HG03575 (cell line): ENCODE measurements at regions not wholly inside any gene's neighbourhood (a gene's known extent, or its start where the extent isn't known, plus 50 kb on each side); places are given as distances from the start of the nearest gene placed in this dataset.
"Not testable (repeated sequence)": the region's sequence is repeated elsewhere in the genome, so short reads cannot be mapped to it uniquely, and the experiment has no call there.

Source experiments
- ATAC-seq: cut with Tn5 transposase; IDR thresholded peaks from one replicate; pipeline ENCODE4 v1.9.1; 2021; ENCODE audit not compliant: unreplicated experiment, insufficient number of reproducible peaks, low FRiP score; ENCODE audit errors: extremely low read depth

DNA sequence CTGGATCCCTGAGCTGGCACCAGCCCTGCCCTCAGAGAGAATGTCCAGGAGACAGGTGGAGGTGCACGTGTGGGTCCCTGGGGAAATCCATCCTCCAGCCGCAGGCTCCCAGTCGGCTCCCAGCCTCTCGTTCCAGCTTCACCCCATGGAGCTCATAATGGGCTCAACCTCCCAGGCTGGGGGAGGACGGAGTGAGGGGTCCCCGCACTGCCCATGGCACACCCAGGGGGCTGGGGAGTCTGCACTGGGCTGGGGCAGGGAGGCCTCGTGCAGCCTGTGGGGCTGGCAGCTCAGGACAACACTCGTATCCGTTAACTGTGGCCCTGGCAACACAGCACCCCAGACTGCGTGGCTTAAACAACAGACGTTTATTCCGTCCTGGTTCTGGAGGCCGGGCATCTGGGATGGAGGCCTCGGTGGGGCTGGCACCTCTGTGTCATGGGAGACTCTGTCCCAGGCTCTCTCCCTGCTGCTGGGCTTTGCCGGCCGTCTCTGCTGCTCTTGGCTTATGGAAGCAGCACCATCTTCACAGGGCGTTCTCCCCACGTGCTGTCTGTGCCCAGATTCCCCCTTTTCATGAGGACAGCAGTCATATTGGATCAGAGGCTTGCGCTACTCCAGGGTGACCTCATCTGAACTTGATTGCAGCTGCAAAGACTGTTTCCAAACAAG lies 223.6 kb downstream of the TMEM121 start:
- not testable (repeated sequence) for ATAC-seq

DNA sequence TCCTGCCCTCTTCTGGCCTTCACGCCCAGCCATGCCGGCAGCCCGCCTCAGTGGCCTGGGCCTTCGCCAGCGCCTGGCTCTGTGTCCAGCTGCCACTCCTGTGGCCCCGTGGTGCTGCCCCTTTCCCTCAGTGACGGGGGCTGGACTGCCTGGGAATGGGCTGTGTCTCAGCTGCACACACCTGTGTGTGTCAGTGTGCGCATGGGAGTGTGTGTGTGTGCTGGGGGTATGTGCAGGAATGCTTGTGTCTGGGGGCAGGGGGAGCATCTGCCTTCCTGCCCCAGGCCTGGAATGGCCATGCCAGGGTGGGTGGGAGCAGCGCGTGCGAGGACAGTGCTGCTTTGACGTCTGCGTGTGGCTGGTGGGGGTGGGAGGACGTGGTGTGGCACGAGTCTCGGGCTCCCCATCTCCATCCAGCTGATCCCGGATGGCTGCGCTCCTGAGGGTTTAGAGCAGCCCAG lies 224.9 kb downstream of the TMEM121 start:
- ATAC-seq: not testable (repeated sequence)

DNA sequence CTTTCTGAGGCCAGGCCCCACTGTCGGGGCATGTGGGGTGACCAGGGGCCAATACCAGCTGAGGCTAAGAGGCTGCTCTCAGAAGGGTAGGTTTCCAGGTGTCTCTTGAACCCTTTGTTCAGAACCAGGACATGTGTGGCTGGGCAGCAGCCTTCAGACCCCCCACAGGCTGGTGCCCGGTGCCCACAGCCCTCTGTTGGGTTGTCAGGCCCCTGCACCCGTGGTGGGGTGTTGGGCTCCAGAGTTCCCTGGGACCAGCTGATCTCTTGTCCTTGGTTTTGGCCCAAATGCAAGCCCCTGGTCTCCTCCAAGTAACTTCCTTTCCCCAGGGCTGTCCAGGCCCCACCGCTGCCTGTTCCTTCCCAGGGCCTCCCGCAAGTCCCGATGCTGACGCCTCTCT lies 226.0 kb downstream of the TMEM121 start:
- ATAC-seq: not testable (repeated sequence)

DNA sequence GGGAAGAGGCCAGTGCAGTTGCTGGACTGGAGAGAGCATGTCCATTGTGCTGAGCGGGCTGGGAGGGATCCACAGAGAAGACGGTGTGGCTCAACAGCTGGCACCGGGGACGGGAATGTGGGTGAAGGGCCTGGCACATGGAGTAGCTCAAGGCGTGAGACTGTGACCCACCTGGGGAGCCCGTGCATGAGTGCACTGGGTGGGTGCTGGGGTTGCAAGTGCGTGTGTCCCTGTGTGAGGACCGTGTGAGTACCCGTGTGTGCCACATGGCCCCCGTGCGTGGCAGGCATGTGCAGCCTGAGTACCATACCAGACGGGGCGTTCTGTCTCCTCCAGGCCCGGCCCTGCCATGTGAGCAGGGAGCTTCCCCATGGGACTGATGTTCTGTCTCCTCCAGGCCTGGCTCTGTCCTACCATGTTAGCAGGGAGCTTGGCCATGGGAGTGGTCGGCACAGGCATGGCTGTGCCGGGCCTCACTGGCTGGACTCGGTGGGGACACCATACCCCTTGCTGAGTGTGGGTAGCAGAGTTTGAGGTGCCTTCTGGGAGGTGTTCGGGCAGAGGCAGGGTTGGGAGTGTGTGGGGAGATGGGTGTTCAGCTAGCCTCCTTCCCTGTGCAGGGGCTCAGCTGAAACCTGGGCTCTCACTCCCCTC lies 234.4 kb downstream of the TMEM121 start:
- ATAC-seq: no peak

DNA sequence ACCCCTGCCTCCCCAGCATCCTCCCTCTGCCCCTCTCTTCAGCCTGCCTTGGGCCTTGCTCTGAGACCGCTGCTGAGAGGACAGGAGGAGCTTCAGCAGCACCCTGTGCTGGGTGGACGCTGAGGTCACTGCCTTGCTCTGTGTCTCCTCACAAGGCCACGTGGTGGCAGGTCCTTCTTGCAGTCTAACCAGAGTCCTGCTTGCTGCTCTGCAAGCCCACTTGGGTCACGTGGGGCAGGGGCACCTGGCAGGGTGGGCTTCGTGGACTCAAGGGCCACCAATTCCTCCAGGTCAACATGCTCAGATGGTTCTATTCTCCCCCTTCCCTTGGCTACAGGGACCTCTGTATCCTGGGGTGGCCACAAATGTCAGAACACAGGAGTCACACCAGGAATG lies 235.0 kb downstream of the TMEM121 start:
- ATAC-seq: not testable (repeated sequence)

DNA sequence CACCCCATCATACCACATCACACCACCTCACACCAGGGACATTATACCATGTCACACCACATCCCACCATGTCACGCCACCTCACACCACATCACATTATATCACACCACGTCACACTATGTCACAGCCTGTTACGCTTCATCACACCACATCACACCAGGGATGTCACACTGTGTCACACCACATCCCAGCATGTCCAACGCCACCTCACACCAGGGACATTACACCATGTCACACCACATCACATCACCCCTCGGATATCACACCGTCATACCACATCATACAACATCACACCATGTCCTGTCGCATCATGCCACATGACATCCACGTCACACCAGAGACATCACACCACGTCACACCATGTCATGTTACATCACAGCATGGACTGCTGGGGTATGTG lies 235.5 kb downstream of the TMEM121 start:
- no peak for ATAC-seq

DNA sequence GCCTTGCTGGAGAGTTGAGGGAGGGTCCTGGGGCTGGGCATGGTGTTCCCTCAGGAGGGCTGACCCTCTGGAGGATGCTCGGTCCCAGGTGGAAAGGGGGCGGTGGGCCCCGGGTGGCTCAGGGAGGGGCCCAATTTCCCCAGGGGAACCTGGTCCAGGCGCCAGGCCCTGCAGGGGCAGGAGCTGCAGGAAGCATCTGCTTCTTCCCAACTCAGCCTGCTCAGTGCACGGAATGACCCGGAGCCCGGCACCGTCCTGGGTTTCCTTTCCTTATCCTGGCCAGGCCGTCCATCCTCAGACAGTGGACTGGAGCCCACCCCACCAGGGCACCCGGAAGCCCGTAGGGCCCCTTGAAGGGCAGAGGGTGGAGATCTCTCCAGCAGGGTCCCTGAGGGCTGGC lies 235.9 kb downstream of the TMEM121 start:
- ATAC-seq: not testable (repeated sequence)

DNA sequence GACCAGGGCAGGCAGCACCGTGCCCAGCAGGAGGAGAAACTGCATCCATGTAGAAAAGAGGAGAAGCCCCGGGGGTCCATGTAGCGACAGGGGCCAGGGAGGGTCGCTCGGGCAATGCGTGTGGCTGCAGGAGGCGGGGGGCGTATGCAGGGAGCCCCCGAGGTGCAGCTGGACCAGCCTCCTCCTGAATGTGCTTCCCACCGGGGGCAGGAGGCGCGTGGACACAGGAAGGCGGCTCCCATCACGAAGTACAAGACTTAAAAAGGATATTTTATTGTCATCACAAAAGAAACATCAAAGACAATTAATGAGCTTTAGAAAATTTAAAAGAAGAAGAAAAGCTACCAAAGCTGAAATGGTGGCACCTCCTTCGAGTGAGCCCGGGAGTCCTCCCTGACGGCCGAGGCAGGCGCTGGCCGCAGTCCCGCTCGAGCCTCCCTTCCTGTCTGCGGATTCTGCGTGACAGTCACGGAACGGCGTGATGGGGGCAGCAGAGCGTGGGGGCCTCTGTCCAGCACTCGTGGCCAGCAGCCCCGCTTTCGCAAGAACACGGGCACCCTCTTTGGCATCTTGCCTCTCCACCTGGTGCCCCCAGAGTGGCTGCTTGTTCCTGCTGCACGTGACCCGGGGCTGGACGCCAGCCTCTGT lies 238.0 kb downstream of the TMEM121 start:
- not testable (repeated sequence) for ATAC-seq

DNA sequence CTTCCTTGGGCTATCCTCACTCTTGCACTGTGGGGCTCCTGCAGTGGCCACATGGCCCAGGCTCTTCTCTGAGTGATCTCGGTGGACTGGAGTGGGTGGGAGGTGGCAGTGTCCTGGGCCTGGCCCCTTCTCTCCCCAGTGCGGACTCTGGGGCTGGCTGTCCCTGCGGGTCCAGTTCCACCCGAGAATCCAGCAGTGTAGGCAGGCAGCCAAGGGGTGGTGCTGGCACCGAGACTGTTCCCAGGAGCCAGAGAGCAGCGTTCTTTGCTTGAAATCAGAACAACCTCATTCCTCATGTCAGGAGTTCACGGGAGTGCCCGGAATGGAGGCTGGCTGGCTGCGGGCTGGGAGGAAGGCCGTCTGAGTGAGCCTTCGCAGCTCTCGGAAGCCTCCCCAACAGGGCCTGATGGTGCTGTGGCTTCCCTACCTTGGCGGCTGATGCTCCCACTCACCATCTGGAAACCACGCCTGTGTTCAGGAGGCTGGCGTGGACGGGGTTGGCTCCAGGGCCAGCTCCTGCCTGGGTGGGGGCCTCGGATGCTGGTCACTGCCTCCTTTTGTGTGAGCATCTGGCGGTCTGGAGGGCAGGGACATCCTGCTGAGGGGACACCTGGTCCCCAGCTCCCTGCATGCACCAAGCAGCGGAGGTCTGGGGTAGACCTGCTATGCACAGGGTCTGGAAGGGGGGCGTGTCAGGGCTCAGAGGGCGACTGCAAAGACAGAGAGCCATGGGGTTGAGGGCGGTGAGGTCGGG lies 238.9 kb downstream of the TMEM121 start:
- not testable (repeated sequence) for ATAC-seq

DNA sequence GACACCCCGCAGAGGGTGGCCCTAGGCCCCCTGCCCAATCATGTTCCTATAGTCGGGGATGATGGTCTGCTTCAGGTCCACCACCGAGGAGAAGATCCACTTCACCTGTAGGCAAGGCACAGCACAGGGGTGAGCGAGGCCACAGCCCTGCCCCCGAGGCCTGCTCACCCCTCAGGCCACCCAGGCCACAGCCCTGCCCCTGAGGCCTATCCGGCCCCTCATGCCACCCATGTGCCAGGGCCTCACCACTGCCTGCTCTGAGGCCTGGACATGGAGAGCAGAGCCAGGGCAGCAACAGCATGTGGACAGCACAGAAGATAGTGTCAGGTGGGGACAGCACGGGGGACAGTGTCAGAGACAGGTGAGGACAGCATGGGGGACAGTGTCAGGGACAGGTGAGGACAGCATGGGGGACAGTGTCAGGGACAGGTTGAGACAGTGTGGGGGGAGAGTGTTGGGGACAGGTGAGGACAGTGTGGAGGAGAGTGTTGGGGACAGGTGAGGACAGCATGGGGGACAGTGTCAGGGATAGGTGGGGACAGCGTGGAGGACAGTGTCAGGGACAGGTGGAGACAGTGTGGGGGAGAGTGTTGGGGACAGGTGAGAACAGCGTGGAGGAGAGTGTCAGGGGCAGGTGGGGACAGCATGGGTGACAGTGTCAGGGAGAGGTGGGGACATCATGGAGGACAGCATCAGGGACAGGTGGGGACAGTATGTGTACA lies 239.7 kb downstream of the TMEM121 start:
- no peak for ATAC-seq

DNA sequence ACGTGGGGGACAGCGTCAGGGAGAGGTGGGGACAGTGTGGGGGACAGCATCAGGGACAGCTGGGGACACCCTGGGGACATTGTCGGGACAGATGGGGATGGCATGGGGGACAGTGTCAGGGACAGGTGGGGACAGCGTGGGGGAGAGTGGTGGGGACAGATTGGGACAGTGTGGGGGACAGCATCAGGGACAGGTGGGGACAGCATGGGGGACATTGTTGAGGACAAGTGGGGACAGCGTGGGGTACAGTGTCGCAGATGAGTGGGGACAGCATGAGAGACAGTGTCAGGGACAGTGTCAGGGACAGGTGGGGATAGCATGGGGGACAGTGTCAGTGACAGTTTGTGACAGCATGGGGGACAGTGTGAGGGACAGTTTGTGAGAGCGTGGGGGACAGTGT lies 240.9 kb downstream of the TMEM121 start:
- ATAC-seq: no peak

DNA sequence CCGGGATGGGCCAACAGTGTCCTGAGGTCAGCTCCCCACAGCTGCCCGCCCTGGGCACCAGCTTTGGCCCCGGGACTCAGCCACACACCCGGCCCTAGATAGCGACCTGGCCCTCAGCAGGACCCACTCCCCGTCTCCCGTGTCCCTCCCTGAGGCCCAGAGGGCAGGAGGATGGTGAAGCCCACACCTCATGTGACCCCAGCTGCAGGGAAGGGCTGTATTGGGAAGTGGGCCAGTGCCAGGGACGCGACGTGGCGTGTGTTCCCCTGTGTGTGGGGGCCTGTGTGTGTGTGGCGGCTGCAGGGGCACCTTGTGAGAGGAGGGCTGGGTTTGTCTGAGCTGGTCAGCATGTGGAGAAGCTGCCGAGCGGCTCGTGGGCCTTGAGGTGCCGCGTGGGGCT lies 241.7 kb downstream of the TMEM121 start:
- ATAC-seq: not testable (repeated sequence)

DNA sequence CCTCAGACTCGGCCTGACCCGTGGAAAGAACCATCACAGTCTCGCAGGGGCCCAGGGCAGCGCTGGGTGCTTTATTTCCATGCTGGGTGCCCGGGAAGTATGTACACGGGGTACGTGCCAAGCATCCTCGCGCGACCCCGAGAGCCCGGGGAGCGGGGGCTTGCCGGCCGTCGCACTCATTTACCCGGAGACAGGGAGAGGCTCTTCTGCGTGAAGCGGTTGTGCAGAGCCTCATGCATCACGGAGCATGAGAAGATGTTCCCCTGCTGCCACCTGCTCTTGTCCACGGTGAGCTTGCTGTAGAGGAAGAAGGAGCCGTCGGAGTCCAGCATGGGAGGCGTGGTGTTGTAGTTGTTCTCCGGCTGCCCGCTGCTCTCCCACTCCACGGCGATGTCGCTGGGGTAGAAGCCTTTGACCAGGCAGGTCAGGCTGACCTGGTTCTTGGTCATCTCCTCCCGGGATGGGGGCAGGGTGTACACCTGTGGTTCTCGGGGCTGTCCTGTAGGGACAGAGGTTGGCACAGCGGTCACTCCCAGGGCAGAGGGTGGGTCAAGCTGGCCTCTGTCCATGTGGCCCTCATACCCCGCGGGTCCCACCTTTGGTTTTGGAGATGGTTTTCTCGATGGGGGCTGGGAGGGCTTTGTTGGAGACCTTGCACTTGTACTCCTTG lies 242.8 kb downstream of the TMEM121 start:
- ATAC-seq: not testable (repeated sequence)

DNA sequence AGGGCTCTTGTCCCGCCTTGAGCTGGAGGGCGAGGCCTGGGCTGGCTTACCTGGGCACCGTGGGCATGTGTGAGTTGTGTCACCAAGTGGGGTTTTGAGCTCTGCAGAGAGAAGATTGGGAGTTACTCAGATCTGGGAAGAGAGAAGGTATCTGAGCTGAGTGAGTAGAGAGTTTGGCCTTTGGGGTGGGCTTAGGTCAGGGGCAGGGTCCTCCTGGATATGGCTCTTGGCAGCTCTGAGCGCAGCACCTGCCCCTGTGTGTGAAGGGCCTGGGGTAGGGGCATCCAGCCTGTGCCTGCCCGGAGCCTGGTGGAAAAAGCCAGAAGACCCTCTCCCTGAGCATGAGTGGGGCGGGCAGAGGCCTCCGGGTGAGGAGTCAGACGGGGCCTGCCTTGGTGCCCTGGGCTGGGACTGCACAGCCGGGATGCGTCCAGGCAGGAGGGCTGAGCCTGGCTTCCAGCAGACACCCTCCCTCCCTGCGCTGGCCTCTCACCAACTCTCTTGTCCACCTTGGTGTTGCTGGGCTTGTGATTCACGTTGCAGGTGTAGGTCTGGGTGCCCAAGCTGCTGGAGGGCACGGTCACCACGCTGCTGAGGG lies 244.3 kb downstream of the TMEM121 start:
- not testable (repeated sequence) for ATAC-seq

DNA sequence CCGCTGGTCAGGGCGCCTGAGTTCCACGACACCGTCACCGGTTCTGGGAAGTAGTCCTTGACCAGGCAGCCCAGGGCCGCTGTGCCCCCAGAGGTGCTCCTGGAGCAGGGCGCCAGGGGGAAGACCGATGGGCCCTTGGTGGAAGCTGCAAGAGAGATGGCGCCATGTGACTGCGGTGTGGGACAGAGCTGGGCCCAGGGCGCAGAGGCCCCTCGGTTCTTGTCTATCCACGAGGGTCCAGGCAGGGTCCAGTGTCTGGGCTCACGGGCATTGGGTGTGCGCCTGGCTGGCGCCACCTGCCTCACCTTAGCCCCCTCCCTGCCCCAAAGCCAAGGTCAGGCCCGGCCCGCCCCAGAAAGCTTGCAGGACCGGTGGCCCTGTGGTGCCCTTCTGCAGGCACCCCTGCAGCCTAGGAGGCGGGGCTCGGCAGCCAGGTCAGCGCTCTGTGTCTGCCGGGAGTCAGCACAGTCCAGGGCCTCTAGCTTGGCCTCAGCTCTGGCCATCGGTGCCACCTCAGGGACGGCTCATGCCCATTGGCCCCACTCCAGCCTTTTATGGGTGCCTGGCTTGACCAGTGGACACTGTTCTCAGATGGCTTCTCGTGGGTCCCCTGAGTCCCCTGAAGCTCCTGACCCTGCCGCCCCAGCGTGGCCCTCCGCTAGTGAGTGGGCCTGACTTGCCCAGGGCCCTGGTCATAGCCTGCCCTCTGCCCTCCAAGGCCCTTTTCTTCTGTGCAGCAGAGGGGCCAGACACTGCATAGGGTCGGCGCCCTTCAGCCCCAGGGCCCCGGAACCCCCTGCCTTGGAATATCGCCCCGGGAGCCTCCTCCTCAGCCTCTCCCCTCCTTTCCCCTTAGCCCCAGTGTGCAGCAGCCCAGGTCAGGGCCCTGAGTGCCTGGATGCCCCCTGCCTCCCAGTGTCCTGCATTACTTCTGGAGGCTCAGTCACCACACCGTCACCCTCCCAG lies 245.2 kb downstream of the TMEM121 start:
- ATAC-seq: not testable (repeated sequence)

DNA sequence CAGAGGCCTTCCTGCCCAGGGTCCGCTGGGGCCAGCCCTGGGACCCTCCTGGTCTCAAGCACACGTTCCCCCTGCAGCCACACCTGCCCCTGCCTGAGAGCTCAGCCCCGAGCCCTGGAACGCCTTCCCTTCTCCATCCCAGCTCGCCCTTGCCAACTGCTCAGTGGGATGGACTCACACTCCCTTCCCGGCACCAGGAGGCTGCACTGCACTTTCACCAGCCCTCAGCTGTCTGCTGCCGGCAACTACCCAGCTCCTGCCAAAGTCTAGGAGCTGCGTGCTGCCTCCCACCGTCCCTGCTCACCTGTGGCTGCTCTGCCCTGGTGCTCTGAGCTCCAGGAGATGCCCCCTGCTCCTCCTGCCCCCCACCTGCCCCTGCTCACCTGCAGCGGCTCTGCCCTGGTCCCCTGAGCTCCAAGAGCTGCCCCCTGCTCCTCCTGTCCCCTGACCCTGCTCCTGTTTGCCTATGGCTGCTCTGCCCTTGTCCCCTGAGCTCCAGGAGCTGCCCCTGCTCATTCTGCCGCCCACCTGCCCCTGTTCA lies 246.4 kb downstream of the TMEM121 start:
- ATAC-seq: not testable (repeated sequence)

DNA sequence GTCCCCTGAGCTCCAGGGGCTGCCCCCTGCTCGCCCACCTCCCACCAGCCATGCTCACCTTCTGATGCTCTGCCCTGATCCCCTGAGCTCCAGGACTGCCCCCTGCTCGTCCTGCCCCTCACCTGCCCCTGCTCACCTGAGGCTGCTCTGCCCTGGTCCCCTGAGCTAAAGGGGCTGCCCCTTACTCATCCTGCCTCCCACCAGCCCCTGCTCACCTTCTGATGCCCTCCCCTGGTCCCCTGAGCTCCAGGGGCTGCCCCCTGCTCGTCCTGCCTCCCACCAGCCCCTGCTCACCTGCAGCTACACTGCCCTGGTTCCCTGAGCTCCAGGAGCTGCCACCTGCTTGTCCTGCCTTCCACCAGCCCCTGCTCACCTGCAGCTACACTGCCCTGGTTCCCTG lies 247.2 kb downstream of the TMEM121 start:
- no peak for ATAC-seq
